ENCODE measurements at regions not wholly inside any gene's neighbourhood (a gene's known extent, or its start where the extent isn't known, plus 50 kb on each side); places are given as distances from the start of the nearest gene placed in this dataset.
A peak's percentile ranks its signal among the peaks of the same experiment; 100 is the strongest.

DNA sequence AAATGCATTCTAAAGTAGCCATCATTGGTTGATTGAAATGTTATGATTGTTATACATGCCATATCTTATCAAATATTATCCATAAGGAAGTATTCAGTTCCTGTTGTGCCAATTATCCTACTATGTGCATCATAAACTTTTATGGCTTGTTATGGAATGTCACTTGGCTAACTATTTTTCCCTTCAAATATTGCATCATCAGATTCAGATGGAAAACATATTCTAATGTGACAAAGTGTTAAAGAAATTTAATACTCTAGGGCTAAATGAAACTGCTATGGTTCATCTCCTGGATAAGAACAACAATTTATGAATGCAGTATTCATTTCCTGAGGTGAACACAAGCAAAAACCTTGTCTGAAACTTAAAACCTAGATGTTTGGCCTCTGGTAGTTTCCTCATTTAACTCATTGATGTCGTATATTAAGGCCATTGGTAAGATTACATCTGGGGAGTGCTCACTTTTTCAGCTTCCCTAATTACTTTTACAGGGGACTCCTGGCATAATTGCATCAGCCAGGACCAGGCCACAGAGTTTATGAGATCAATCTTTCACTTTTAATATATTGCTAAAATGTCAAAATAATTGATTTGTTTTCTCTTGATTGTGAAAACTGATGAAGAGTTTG lies 134.9 kb upstream of the CEP162 start:
- ATAC-seq (no peak), DNase-seq (no peak)
- Histone ChIP-seq H3K27ac (ENCODE audit: low read length) (no peak overlapping the region), H3K9me3 (ENCODE audit: control insufficient read depth, low read length) (no peaks in the 10 kb centered on the region), H3K27me3 (ENCODE audit: control insufficient read depth, insufficient read depth) (no peaks in the 10 kb centered on the region), H3K4me1 (ENCODE audit: control insufficient read depth, insufficient read depth, low read length) (peaks cover 1% of the 10 kb centered on the region), H3K4me3 (ENCODE audit: low read length) (no peak overlapping the region)
- intact Hi-C loops (cut with DNase I): no loop called here
- 42% methylated on average over 1 of the region's 1 CpG for WGBS

- intact Hi-C loops (cut with DNase I): no loop called here
- Histone ChIP-seq H3K4me3 (ENCODE audit: low read length) (no peak overlapping the region), H3K27ac (ENCODE audit: low read length) (no peak overlapping the region), H3K27me3 (ENCODE audit: control insufficient read depth, insufficient read depth) (no peaks in the 10 kb centered on the region), H3K4me1 (ENCODE audit: control insufficient read depth, insufficient read depth, low read length) (peaks cover 1% of the 10 kb centered on the region), H3K9me3 (ENCODE audit: control insufficient read depth, low read length) (no peaks in the 10 kb centered on the region)
- no peak for ATAC-seq
- no peak for DNase-seq
- 31% methylated on average over 3 of the region's 3 CpGs for WGBS
Observed at GRCh38 chr6:84361372-84362192, 134.1 kb upstream of the CEP162 start.

- no peaks in the 10 kb centered on the region for H3K27me3 ChIP-seq (ENCODE audit: control insufficient read depth, insufficient read depth)
- ATAC-seq: no peak
- no peak overlapping the region for H3K4me3 ChIP-seq (ENCODE audit: low read length)
- intact Hi-C loops (cut with DNase I): no loop called here
- peaks cover 1% of the 10 kb centered on the region for H3K4me1 ChIP-seq (ENCODE audit: control insufficient read depth, insufficient read depth, low read length)
- H3K27ac ChIP-seq (ENCODE audit: low read length): no peak overlapping the region
- DNase-seq: no peak
- 71% methylated on average over 5 of the region's 5 CpGs for WGBS
- H3K9me3 ChIP-seq (ENCODE audit: control insufficient read depth, low read length): no peaks in the 10 kb centered on the region
Observed at GRCh38 chr6:84360039-84360438, 132.6 kb upstream of the CEP162 start.

GRCh38 chr6:84358581-84358980 lies 131.1 kb upstream of the CEP162 start:
- no peaks in the 10 kb centered on the region for H3K9me3 ChIP-seq (ENCODE audit: control insufficient read depth, low read length)
- no peak for DNase-seq
- no peaks in the 10 kb centered on the region for H3K27me3 ChIP-seq (ENCODE audit: control insufficient read depth, insufficient read depth)
- intact Hi-C loops (cut with DNase I): no loop called here
- WGBS: 95% methylated on average over 3 of the region's 3 CpGs
- H3K27ac ChIP-seq (ENCODE audit: low read length): no peak overlapping the region
- peaks cover 1% of the 10 kb centered on the region for H3K4me1 ChIP-seq (ENCODE audit: control insufficient read depth, insufficient read depth, low read length)
- ATAC-seq: no peak
- H3K4me3 ChIP-seq (ENCODE audit: low read length): no peak overlapping the region

GRCh38 chr6:84357631-84358030 lies 130.2 kb upstream of the CEP162 start:
- H3K4me3 ChIP-seq (ENCODE audit: low read length): no peak overlapping the region
- H3K9me3 ChIP-seq (ENCODE audit: control insufficient read depth, low read length): no peaks in the 10 kb centered on the region
- no peak overlapping the region for H3K27ac ChIP-seq (ENCODE audit: low read length)
- H3K27me3 ChIP-seq (ENCODE audit: control insufficient read depth, insufficient read depth): no peaks in the 10 kb centered on the region
- peaks cover 1% of the 10 kb centered on the region for H3K4me1 ChIP-seq (ENCODE audit: control insufficient read depth, insufficient read depth, low read length)
- WGBS: 90% methylated on average over 2 of the region's 2 CpGs
- DNase-seq (no peak), ATAC-seq (no peak)
- intact Hi-C loops (cut with DNase I): no loop called here

GRCh38 chr6:84356907-84357306 lies 129.5 kb upstream of the CEP162 start:
- intact Hi-C loops (cut with DNase I): no loop called here
- DNase-seq: peak in 1 of 3 donors; percentile 16
- Histone ChIP-seq H3K9me3 (ENCODE audit: control insufficient read depth, low read length) (no peaks in the 10 kb centered on the region), H3K4me3 (ENCODE audit: low read length) (no peak overlapping the region), H3K27ac (ENCODE audit: low read length) (no peak overlapping the region), H3K4me1 (ENCODE audit: control insufficient read depth, insufficient read depth, low read length) (peaks cover 1% of the 10 kb centered on the region), H3K27me3 (ENCODE audit: control insufficient read depth, insufficient read depth) (no peaks in the 10 kb centered on the region)
- WGBS: 36% methylated on average over 5 of the region's 5 CpGs
- ATAC-seq: no peak

- intact Hi-C loops (cut with DNase I): no loop called here
- Histone ChIP-seq H3K9me3 (ENCODE audit: control insufficient read depth, low read length) (no peaks in the 10 kb centered on the region), H3K27ac (ENCODE audit: low read length) (no peak overlapping the region), H3K4me3 (ENCODE audit: low read length) (no peak overlapping the region), H3K4me1 (ENCODE audit: control insufficient read depth, insufficient read depth, low read length) (no peaks in the 10 kb centered on the region), H3K27me3 (ENCODE audit: control insufficient read depth, insufficient read depth) (no peaks in the 10 kb centered on the region)
- ATAC-seq: no peak
- WGBS: 72% methylated on average over 5 of the region's 5 CpGs
- DNase-seq: no peak
Observed at GRCh38 chr6:84353459-84354423, 126.3 kb upstream of the CEP162 start.

GRCh38 chr6:84350397-84350796 lies 123.0 kb upstream of the CEP162 start:
- Histone ChIP-seq H3K4me1 (ENCODE audit: control insufficient read depth, insufficient read depth, low read length) (no peaks in the 10 kb centered on the region), H3K4me3 (ENCODE audit: low read length) (no peak overlapping the region), H3K27me3 (ENCODE audit: control insufficient read depth, insufficient read depth) (no peaks in the 10 kb centered on the region), H3K27ac (ENCODE audit: low read length) (no peak overlapping the region), H3K9me3 (ENCODE audit: control insufficient read depth, low read length) (no peaks in the 10 kb centered on the region)
- intact Hi-C loops (cut with DNase I): no loop called here
- DNase-seq: no peak
- no peak for ATAC-seq

DNA sequence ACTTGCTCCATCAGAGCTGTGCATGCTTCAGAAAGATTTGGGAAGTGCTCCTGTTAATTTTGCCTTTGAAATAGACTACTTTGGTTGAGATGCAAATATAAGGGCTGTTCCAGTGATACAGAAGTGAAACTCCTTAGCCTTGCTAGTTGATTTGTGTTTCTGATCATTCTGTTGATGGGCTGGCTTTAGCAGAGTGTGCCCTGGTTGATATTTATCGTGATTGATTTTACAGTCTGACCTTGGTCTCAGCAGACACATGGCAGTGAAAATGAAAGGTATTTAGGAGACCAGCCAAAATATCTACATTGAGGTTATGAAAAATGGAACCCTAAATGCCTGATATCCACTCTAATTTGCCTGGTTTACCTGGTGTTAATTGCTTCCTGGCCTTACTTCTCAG lies 122.1 kb upstream of the CEP162 start:
- no peaks in the 10 kb centered on the region for H3K27me3 ChIP-seq (ENCODE audit: control insufficient read depth, insufficient read depth)
- no peak overlapping the region for H3K27ac ChIP-seq (ENCODE audit: low read length)
- H3K9me3 ChIP-seq (ENCODE audit: control insufficient read depth, low read length): no peaks in the 10 kb centered on the region
- H3K4me1 ChIP-seq (ENCODE audit: control insufficient read depth, insufficient read depth, low read length): no peaks in the 10 kb centered on the region
- WGBS: 86% methylated on average over 1 of the region's 1 CpG
- intact Hi-C loops (cut with DNase I): no loop called here
- H3K4me3 ChIP-seq (ENCODE audit: low read length): no peak overlapping the region
- ATAC-seq (no peak), DNase-seq (no peak)

GRCh38 chr6:84348801-84349200 lies 121.4 kb upstream of the CEP162 start:
- ATAC-seq: no peak
- DNase-seq: no peak
- intact Hi-C loops (cut with DNase I): no loop called here
- Histone ChIP-seq H3K27ac (ENCODE audit: low read length) (no peak overlapping the region), H3K4me1 (ENCODE audit: control insufficient read depth, insufficient read depth, low read length) (no peaks in the 10 kb centered on the region), H3K9me3 (ENCODE audit: control insufficient read depth, low read length) (no peaks in the 10 kb centered on the region), H3K4me3 (ENCODE audit: low read length) (no peak overlapping the region), H3K27me3 (ENCODE audit: control insufficient read depth, insufficient read depth) (no peaks in the 10 kb centered on the region)
- 70% methylated on average over 1 of the region's 1 CpG for WGBS

DNA sequence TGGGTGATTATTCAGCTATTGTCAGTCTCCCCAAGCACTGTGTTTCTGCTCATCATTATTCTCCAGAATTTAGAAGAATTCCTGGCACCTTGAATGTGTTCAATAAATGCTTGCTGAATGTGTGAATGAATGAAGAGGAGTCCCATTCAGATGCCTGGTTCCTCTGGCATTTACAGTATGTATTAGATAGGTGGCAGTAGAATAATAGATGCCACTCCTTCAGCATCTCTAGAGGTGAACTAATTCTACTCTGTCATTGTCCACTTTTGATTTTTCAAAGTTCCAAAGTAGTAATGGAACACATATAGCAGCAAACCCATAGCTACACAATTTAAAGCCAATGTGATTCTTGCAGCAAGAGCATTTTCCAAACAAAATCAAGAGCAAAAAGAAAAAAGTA lies 118.9 kb upstream of the CEP162 start:
- H3K9me3 ChIP-seq (ENCODE audit: control insufficient read depth, low read length): no peaks in the 10 kb centered on the region

More for the DNA sequence above, 118.9 kb upstream of the CEP162 start:
- Histone ChIP-seq H3K4me1 (ENCODE audit: control insufficient read depth, insufficient read depth, low read length) (no peaks in the 10 kb centered on the region), H3K4me3 (ENCODE audit: low read length) (no peak overlapping the region), H3K27me3 (ENCODE audit: control insufficient read depth, insufficient read depth) (no peaks in the 10 kb centered on the region), H3K27ac (ENCODE audit: low read length) (no peak overlapping the region)
- intact Hi-C loops (cut with DNase I): no loop called here
- ATAC-seq (no peak), DNase-seq (no peak)
